Motor neuron (in vitro differentiated cells): ENCODE measurements at regions not wholly inside any gene's neighbourhood (a gene's known extent, or its start where the extent isn't known, plus 50 kb on each side); places are given as distances from the start of the nearest gene placed in this dataset.

Experiments used
- ATAC-seq, 8 experiments: fragments of 200-7000 bp; cut with Tn5 transposase; replicated peaks in 6 of 8; 2 replicates each; pipeline ENCODE4 v1.8.0; 2021; ENCODE audit warnings: mild to moderate bottlenecking in 8 of 8, moderate library complexity in 8 of 8
- H3K27ac ChIP-seq, 2 donors: fragments of 250-450 bp; sonication (Bioruptor Pico); 2 replicates each; pipeline ENCODE4 v1.9.0; 2021; ENCODE audit warnings: antibody characterized with exemption in 2 of 2, mild to moderate bottlenecking in 2 of 2, moderate library complexity in 1 of 2
- H3K4me1 ChIP-seq, 2 donors: fragments of 250-450 bp; sonication (Bioruptor Pico); replicated peaks in 1 of 2; 2 replicates each; pipeline ENCODE4 v1.6.1; 2021; ENCODE audit warnings: antibody characterized with exemption in 2 of 2, mild to moderate bottlenecking in 2 of 2, moderate library complexity in 1 of 2
- H3K4me3 ChIP-seq, 5 donors: fragments of 250-450 bp; sonication (Bioruptor Pico); 2 replicates each; pipeline ENCODE4 v1.9.0; 2021; ENCODE audit warnings: antibody characterized with exemption in 5 of 5, mild to moderate bottlenecking in 5 of 5, moderate library complexity in 4 of 5
- WGBS, 10 experiments: fragments of 450-650 bp; shearing (Covaris generic); methylation state at CpG; one replicate each; pipeline ENCODE4 v1.0.0; 2022; 5-methylcytosine and 5-hydroxymethylcytosine counted together
- in situ Hi-C, 9 experiments: fragments of 400-800 bp; cut with MboI; loops; one replicate each; pipeline ENCODE4 v1.15.0; 2021; ENCODE audit warnings: low sequenced_read_pairs in 9 of 9, low pct_unique_long_range_greater_than_20kb in 2 of 9; ENCODE audit not compliant: unreplicated experiment in 9 of 9

DNA sequence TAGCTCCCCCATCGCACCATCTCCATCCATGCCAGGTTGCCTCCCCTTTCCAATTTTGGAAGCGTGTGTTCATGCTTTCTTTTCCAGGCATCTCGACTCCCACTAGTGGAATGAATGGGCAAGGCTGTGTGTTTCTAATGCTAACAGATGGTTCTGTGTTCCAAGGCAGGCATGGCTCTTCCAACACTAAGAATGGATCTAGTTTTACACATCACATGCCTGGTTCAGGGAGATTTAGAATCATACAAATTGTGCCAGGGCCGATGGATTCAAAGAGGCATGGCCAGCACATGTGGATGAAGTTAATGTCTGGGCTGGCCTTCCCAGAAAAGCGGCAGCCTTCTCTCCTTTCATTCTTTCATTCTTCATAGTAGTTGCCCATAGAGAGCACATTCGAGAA, 438.7 kb downstream of the PRDM2 start:
- Histone ChIP-seq H3K27ac (no peak overlapping the region), H3K4me3 (no peak overlapping the region), H3K4me1 (peaks cover 5 to 6% of the 10 kb centered on the region in 2 donors)
- ATAC-seq = peak in 3 of 8 experiments; percentile 57 to 68 (median 63)
- WGBS, 10 experiments = 0 to 92% (median 73%) methylated on average over 1 to 6 of the region's 6 CpGs; no CpG with 5 or more reads in 4 of the 10 experiments
- in situ Hi-C loops = no loop called here

DNA sequence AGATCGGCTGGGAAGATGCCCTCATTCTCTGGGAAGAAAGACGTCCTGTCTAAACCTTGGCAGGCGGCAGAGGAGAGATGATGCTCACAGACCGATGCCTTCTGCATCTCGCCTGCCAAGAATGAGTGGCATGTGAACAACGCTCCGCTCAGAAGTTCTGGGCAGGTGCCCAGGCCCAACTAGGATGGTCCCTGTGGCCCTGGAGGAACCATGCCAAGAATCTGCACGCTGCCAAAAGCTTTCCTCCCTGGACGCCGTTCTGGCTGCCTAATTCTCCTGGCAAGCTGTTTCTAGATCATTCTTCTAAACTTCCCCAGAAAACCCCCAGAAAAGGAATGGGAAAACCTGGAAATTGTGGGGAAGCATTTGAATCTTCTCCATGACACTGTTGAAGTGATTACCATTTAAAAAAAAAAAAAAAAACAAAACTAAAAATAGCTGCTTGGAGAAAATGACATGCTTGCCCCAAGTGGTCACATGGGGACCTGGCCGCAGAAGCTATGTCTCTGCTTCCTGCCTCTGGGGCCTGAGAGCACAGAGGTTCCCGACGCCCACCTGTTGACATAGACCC, 440.9 kb downstream of the PRDM2 start:
- in situ Hi-C loops = no loop called here
- no peak overlapping the region for H3K27ac ChIP-seq
- H3K4me3 ChIP-seq = no peak overlapping the region
- ATAC-seq = peak in 1 of 8 experiments; percentile 24
- 0 to 95% (median 81%) methylated on average over 4 to 12 of the region's 13 CpGs; no CpG with 5 or more reads in 2 of the 10 experiments for WGBS, 10 experiments
- H3K4me1 ChIP-seq = peaks cover 5 to 6% of the 10 kb centered on the region in 2 donors

DNA sequence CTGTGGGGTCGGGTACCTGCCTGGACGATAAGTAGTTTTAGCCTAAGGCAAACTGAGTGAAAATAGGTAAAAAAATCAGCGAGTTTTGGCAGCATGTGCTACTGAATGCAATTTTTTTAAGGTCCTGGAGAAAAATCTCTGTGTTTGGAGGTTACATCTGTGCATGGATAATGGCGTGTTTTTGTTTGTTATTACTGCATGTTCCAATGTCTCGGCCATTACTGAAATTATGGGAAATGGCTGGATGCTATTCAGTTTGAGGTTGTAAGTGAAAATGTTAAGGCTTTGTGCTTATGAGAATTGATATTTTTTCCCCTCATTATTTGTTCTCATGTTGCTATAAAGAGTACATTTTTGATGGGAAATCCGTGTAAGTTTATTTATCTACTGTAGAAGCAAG, 441.7 kb downstream of the PRDM2 start:
- Histone ChIP-seq H3K27ac (no peak overlapping the region), H3K4me3 (no peak overlapping the region), H3K4me1 (peaks cover 5 to 6% of the 10 kb centered on the region in 2 donors)
- WGBS, 10 experiments = 31 to 93% (median 79%) methylated on average over 3 to 6 of the region's 6 CpGs; no CpG with 5 or more reads in 1 of the 10 experiments
- in situ Hi-C loops = no loop called here
- no peak for ATAC-seq

DNA sequence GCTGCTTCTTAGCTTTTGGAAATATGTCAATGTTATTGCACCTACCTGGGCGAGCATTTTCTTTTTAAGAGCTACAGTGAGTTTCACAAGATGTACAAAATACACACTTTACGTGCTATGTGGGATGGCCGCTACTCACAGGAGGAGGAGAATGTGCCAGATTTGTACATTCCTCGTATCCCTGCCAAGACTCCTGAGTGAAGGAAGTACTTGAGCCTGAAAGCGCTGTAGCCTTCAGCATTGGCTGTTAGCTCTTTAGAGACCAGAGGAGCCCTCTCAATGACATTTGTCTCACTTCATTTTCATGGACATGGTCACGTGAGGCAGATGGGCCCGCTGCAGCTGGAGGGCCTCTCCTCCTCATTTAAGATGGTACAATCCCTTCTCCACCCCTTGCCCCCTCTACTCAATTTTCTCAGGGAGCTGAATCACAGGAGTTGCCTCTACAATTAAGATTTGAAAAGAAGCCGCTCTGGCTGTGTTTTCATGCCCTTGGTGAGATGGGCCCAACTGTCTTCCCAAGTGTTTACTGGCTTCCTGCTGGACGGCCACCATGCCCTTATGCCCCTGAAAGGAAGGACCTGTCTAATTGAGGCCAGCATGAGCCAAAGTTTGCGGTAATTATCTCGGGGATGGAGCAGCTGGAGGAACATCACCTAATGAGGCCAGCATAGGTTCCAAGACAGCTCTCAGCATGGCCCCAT, 442.6 kb downstream of the PRDM2 start:
- no peak for ATAC-seq
- Histone ChIP-seq H3K27ac (no peak overlapping the region), H3K4me3 (no peak overlapping the region), H3K4me1 (peaks cover 5 to 6% of the 10 kb centered on the region in 2 donors)
- in situ Hi-C loops = no loop called here
- 40 to 100% (median 85%) methylated on average over 1 to 9 of the region's 11 CpGs; no CpG with 5 or more reads in 1 of the 10 experiments for WGBS, 10 experiments

DNA sequence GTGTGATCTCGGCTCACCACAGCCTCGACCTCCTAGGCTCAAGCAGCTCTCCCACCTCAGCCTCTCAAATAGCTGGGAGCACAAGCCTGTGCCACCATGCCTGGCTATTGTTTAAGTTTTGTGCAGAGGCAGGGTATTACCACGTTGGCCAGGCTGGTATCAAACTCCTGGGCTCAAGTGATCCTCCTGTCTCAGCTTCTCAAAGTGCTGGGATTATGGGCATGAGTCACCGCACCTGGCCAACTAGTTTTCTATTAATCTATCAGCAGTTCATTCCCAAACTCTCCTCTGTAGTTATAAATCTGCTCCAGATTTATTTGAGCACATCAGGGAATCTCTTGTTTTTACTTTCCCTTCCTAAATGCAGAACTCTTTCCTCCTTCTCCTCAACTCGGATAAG, 443.8 kb downstream of the PRDM2 start:
- 0 to 93% (median 82%) methylated on average over 1 to 5 of the region's 5 CpGs for WGBS, 10 experiments
- Histone ChIP-seq H3K4me3 (no peak overlapping the region), H3K4me1 (peaks cover 5 to 6% of the 10 kb centered on the region in 2 donors), H3K27ac (no peak overlapping the region)
- no peak for ATAC-seq
- in situ Hi-C loops = no loop called here

DNA sequence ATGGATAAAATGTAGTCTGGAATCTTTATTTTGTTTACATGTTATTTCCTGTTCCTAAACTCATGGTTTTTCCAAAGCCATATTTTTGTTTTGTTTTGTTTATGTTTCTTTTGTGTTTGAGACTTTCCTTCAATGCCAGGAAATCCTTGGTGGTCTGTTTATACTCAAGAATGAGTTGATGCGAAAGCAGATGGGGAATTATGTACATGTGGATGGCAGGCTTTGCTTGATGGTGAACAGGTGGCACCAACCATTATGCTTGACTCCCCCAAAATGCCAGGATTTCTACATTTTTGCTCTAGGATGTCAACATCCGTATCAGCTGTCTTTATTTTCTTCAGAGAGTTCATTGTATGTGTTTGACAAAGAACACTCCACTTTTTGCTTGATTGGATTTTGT, 448.5 kb downstream of the PRDM2 start:
- H3K4me1 ChIP-seq = no peaks in the 10 kb centered on the region
- in situ Hi-C loops = no loop called here
- WGBS, 10 experiments = 18 to 88% (median 65%) methylated on average over 2 of the region's 2 CpGs; no CpG with 5 or more reads in 1 of the 10 experiments
- no peak overlapping the region for H3K27ac ChIP-seq
- no peak for ATAC-seq
- H3K4me3 ChIP-seq = no peak overlapping the region

DNA sequence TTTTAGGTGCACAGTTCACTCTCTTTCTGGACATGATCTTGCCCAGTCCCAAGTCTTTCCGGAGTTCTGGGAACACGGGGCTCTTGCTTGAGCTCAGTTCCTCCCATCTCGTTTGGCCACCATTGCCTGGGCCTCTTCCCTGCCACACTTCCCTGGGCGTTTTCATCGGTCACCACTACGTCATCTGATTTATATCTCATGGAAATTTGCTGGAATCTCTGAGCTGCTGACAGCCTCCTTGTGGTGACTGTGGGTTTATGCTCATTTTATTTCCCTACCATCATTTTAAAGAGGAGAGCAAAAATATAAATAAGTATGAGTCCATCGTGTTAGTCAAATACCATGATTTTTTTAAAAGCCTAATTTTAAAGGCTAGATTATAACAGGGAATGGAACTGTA, 449.1 kb upstream of the KAZN start:
- in situ Hi-C loops = no loop called here

DNA sequence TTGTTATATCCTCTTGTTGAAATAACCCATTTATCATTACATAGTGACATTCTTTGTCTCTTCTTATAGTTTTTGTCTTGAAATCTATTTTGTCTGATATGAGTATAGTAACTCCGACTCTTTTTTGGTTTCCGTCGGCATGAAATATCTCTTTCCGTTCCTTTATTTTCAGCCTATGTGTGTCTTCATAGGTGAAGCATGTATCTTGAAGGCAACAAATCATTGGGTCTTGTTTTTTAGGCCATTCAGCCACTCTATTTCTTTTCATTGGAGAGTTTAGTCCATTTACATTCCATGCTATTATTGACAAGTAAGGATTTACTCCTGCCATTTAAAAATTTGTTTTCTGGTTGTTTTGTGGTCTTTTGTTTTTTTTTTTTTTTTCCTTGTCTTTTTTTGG, 441.9 kb upstream of the KAZN start:
- Histone ChIP-seq H3K4me1 (no peaks in the 10 kb centered on the region), H3K27ac (no peak overlapping the region), H3K4me3 (no peak overlapping the region)
- in situ Hi-C loops = no loop called here
- no peak for ATAC-seq
- WGBS, 10 experiments = 64 to 100% (median 96%) methylated on average over 1 to 4 of the region's 4 CpGs

More for the DNA sequence above, 449.1 kb upstream of the KAZN start:
- H3K4me1 ChIP-seq = no peaks in the 10 kb centered on the region
- no peak overlapping the region for H3K4me3 ChIP-seq
- 10 to 96% (median 84%) methylated on average over 2 to 7 of the region's 7 CpGs for WGBS, 10 experiments
- no peak overlapping the region for H3K27ac ChIP-seq
- ATAC-seq = peak in 3 of 8 experiments; percentile 67 to 95 (median 76)

DNA sequence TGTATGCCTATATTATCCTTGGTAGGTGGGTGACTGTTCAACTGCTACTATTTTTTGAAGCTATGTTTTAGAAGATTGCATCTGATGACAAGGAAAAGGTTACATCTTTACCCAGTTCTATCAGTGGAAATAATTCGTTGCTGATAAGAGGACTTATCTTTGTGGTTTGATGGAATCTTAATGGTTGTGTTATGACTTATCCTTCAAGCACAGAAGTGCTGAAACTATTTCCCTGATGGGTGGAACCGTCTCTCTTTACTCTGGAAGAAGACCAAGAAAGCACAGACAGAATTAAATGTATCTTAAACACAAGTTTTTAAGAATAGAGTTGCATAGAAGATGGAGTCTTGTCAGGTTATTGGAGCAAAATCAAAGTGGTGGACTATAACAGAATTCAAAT, 437.7 kb upstream of the KAZN start:
- WGBS, 10 experiments = 0 to 46% (median 32%) methylated on average over 2 of the region's 2 CpGs; no CpG with 5 or more reads in 1 of the 10 experiments
- H3K4me3 ChIP-seq = no peak overlapping the region
- H3K27ac ChIP-seq = no peak overlapping the region
- no peaks in the 10 kb centered on the region for H3K4me1 ChIP-seq
- no peak for ATAC-seq
- in situ Hi-C loops = no loop called here

DNA sequence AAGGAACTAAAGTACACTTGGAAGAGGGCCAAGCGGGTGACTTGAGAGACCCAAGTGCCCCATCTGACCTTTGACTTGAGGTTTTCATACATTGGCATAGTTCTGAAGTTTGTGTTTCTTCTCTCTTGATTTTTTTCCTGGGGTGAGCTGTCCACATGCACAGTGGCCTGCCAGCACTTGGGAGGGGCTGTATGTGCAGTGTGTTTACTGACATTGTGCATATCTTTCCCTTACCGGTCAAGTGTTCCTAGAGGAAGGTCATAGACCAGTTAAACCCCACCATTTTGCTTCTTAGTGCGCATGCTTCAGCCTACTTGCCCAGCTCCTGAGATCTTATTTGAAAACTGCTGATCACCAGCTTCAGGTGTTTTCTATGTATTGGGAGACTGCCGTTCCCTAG, 435.2 kb upstream of the KAZN start:
- WGBS, 10 experiments = 53 to 100% (median 93%) methylated on average over 1 to 4 of the region's 4 CpGs
- H3K4me3 ChIP-seq = no peak overlapping the region
- H3K4me1 ChIP-seq = no peaks in the 10 kb centered on the region
- in situ Hi-C loops = no loop called here
- ATAC-seq = peak in 2 of 8 experiments; percentile 73 to 88
- no peak overlapping the region for H3K27ac ChIP-seq

DNA sequence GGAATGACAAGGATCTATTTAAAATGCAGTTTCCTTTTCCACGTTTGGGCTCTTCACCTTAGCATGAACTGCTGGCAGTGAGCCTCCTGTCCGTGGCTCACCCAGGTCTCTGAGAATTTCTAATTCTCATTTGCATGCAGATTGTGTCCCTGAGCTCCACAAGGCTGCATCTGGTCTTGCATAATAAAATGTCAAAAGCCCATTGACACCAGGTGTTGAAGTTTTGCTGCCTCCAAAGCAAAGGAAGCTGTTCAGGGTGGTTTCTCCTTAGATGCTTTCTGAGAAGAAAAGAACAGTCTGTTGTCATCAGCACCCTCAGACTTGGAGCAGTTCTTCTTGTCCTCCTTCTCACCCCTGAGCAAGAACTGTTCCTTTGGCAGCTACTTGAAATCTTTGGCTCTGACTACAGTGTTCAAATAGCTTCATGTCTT, 433.1 kb upstream of the KAZN start:
- in situ Hi-C loops = no loop called here
- Histone ChIP-seq H3K27ac (no peak overlapping the region), H3K4me1 (no peaks in the 10 kb centered on the region), H3K4me3 (no peak overlapping the region)
- ATAC-seq = peak in 2 of 8 experiments; percentile 40 to 56
- 0 to 21% (median 0%) methylated on average over 1 to 2 of the region's 2 CpGs; no CpG with 5 or more reads in 3 of the 10 experiments for WGBS, 10 experiments

DNA sequence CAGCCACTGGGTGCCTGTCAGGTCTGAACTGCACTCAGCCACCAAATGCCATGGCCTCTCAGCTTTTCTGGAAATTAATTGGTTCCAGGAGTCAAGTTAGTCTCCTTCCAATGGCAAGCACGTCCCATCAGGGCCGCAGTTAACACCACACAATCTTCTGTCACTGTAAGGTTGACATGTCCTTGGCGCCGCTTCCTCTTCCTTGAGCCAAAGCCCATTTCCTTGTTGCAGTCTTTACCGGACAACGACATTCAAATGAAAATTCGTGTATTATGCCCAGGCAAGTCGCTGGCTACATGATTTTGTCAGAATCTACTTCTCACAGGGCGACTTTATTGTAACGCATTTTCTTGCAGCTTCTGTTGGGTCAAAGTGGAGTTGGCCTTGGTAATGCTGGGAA, 430.6 kb upstream of the KAZN start:
- H3K4me3 ChIP-seq = no peak overlapping the region
- H3K4me1 ChIP-seq = no peaks in the 10 kb centered on the region
- 0 to 93% (median 69%) methylated on average over 1 to 10 of the region's 10 CpGs; no CpG with 5 or more reads in 3 of the 10 experiments for WGBS, 10 experiments
- no peak for ATAC-seq
- in situ Hi-C loops = no loop called here
- H3K27ac ChIP-seq = no peak overlapping the region

DNA sequence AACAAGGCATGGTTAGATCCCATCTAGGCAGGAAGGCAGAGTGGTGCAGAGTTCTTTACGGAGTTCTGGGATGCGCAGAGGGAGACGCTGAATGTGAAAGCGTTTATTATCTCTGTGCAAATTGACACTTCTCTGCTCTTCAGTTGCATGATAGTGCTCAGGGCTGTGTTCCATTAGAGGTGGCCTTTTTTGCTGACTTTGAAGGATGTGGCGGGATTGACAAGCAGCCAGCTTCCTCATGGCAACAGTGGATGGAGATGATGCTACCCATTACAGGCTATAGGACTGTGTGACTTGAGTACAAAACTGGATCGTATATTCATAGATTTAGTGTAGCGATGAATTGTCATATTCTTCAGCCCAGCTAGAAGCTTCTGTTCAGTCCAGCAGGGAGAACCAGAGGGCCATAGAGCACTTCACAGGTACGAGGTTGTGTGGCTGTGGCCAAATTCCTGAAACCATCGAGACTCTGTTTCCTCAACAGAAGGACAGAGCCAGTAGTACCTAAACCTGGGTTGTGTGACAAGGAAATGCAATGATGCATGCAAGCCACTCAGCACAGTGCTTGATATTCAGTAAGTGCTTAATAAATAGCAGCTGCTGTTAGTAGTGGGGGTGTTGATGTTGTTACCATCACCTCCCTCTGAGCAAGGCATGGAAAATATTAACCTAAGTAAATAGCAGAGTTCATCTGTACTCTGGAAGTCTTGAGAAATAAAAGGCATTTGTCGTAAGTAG, 430.0 kb upstream of the KAZN start:
- WGBS, 10 experiments = 55 to 96% (median 83%) methylated on average over 1 to 10 of the region's 10 CpGs; no CpG with 5 or more reads in 1 of the 10 experiments
- peak in 2 of 8 experiments; percentile 6 to 43 for ATAC-seq
- in situ Hi-C loops = no loop called here
- H3K4me3 ChIP-seq = no peak overlapping the region
- no peaks in the 10 kb centered on the region for H3K4me1 ChIP-seq
- no peak overlapping the region for H3K27ac ChIP-seq
